ENCODE measurements at regions not wholly inside any gene's neighbourhood (a gene's known extent, or its start where the extent isn't known, plus 50 kb on each side); places are given as distances from the start of the nearest gene placed in this dataset.
A peak's percentile ranks its signal among the peaks of the same experiment; 100 is the strongest.

DNA sequence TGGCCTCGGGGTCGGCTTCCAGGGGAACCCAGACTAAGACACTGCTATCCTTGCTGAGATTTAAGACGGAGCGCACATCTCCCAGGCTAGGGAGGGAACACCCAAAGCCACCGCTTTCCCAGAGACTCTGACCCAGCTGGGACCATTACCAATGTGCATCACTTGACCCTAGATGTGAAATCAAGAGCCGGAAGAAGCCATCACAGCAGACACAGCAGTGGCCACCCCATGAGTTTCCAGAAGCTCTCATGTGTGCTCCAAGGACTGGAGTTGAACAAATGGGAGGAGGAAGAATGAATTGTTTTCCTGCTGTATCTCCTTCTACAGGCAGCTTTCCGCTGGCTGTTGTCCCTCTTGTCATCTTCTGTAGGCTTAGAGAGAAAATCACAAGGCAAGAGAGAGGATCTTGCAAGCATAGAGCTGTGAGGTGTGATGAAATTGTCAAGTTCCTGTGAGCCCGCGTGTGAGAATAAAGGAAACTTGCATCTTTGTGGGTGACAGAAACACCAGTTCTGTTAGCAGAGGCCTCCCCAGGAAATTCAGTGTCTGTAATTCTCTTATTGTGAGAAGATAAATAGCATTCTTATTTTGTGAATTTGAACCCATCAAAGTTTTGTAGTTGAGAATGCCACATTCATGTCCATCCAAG lies 711.8 kb downstream of the UQCRFS1 start:
- no peaks in the 10 kb centered on the region for H3K27me3 Mint-ChIP-seq (ENCODE audit: low read depth)
- H3K4me1 Mint-ChIP-seq (ENCODE audit: low read depth): peaks cover 36% of the 10 kb centered on the region
- H3K4me3 Mint-ChIP-seq: no peak overlapping the region
- no peaks in the 10 kb centered on the region for H3K9me3 Mint-ChIP-seq
- peak overlapping the region; percentile 51 for H3K27ac Mint-ChIP-seq
- H3K36me3 Mint-ChIP-seq (ENCODE audit: low read depth): no peaks in the 10 kb centered on the region

DNA sequence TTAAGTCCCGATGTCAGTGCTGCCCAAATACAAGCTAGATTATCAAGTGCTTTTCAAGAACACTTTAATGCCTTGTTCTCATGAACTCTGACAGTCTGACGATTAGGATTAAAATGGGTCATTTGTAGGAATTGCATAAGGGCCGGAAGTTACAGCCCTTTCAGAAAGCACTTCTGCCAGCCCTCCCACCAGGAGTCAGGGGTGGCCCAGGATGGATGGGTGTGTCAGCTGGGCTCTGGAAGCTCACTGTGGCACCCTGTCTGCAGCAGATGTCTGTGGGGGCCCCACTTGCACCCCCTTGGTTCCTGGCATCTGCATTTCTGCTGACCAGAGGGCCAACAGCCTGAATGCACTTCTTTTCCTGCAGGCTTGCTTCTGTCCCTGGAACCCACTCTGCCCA lies 712.7 kb downstream of the UQCRFS1 start:
- no peak overlapping the region for H3K4me3 Mint-ChIP-seq
- H3K4me1 Mint-ChIP-seq (ENCODE audit: low read depth): peaks cover 29% of the 10 kb centered on the region
- H3K27ac Mint-ChIP-seq: no peak overlapping the region
- no peaks in the 10 kb centered on the region for H3K27me3 Mint-ChIP-seq (ENCODE audit: low read depth)
- H3K9me3 Mint-ChIP-seq: no peaks in the 10 kb centered on the region
- no peaks in the 10 kb centered on the region for H3K36me3 Mint-ChIP-seq (ENCODE audit: low read depth)

DNA sequence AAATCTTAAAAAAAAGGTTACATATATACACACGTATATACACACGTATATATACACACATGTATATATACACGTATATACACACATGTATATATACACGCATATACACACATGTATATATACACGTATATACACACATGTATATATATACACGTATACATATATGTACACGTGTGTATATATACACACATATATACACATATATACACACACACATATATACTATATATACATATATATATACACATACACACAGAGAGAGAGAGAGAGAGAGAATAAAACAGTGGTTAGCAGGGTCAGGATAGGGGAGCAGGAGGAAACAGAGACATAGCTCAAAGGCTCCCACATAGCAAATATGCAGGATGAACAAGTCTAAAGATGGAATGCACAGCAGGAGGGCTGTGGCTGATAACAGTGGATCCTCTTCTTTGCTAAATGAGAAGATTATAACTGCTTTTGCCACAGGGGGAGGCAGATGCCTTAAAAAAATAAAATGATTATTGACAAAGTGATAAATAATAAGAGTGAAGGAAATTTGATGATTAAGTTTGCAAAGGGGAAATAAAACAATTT lies 714.5 kb downstream of the UQCRFS1 start:
- Mint-ChIP-seq H3K4me1 (ENCODE audit: low read depth) (peaks cover 22% of the 10 kb centered on the region), H3K36me3 (ENCODE audit: low read depth) (no peaks in the 10 kb centered on the region), H3K27me3 (ENCODE audit: low read depth) (no peaks in the 10 kb centered on the region), H3K27ac (no peak overlapping the region), H3K9me3 (no peaks in the 10 kb centered on the region), H3K4me3 (no peak overlapping the region)

DNA sequence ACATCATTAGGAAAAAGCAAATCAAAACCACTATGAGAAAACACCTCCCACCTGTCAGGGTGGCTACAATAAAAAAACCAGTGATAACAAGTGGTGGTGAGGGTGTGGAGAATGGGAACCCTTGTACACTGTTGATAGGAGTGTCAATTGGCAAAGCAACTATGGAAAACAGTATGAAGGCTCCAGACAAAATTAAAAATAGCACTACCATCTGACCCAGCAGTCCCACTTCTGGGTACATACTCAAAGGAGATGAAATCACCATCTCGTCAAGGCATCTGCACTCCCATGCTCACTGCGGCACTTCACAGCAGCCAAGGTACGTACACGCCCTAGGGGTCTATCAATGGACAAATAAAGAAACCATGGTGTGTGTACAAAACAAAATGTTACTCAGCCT lies 715.1 kb downstream of the UQCRFS1 start:
- Mint-ChIP-seq H3K27ac (no peak overlapping the region), H3K27me3 (ENCODE audit: low read depth) (no peaks in the 10 kb centered on the region), H3K36me3 (ENCODE audit: low read depth) (no peaks in the 10 kb centered on the region), H3K4me3 (no peak overlapping the region), H3K9me3 (no peaks in the 10 kb centered on the region), H3K4me1 (ENCODE audit: low read depth) (peaks cover 22% of the 10 kb centered on the region)

DNA sequence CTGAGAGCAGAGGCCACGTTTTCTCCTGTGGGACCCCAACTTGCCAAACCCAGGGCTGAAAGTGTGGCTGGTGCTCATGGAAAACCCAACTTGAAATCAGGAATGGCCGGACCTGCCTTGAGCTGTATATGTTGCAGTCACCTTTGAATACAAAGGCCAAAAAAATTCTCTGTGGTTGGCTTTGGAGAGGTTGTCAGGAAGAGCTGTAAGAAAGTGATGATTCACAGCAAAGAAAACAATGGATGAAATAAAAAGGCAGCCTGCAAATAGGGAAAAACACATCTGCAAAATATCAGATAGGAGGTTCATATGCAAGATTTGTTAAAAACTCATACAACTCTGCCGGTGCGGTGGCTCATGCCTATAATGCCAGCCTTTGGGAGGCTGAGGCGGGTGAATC lies 715.8 kb downstream of the UQCRFS1 start:
- H3K4me3 Mint-ChIP-seq: no peak overlapping the region
- no peaks in the 10 kb centered on the region for H3K36me3 Mint-ChIP-seq (ENCODE audit: low read depth)
- H3K27me3 Mint-ChIP-seq (ENCODE audit: low read depth): no peaks in the 10 kb centered on the region
- peaks cover 20% of the 10 kb centered on the region for H3K4me1 Mint-ChIP-seq (ENCODE audit: low read depth)
- H3K27ac Mint-ChIP-seq: no peak overlapping the region
- H3K9me3 Mint-ChIP-seq: no peaks in the 10 kb centered on the region

DNA sequence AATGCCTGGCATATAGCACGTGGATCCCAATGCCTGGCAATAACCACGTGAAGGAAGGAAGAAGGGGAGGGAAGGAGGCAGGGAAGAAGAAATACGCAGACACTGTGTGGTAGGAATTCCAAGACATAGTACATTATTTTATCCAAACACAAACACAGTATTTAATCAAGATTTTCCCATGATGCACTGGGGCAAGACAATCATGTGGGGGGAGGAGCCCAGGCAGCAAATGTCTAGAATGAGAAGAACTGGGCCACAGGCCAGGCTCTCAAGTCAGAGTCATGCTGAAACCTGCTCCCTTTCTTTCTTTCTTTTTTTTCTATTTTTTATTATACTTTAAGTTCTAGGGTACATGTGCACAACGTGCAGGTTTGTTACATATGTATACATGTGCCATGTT lies 717.9 kb downstream of the UQCRFS1 start:
- Mint-ChIP-seq H3K9me3 (no peaks in the 10 kb centered on the region), H3K36me3 (ENCODE audit: low read depth) (no peaks in the 10 kb centered on the region), H3K27me3 (ENCODE audit: low read depth) (no peaks in the 10 kb centered on the region), H3K4me1 (ENCODE audit: low read depth) (peaks cover 5% of the 10 kb centered on the region), H3K27ac (no peak overlapping the region), H3K4me3 (no peak overlapping the region)

DNA sequence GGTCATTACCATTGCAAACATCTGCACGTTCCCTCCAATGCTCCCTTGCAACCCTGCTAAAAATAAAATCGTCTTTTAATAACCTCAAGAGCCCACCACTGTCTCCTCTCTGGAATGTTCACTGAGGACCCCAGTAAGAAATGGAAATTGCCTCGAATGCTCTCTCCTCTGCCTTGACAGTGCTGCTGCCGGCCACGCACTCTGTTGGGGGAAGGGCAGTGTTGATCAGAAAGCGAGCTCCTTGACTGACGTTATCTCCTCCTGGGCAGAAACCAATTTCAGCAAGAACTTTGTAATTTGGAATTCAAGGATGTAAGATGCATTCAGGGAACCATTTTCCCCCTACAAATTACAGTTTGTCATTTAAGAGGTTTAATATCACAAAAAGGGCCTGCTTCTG lies 718.5 kb downstream of the UQCRFS1 start:
- Mint-ChIP-seq H3K9me3 (no peaks in the 10 kb centered on the region), H3K36me3 (ENCODE audit: low read depth) (no peaks in the 10 kb centered on the region), H3K4me1 (ENCODE audit: low read depth) (peaks cover 1% of the 10 kb centered on the region), H3K27me3 (ENCODE audit: low read depth) (no peaks in the 10 kb centered on the region), H3K4me3 (no peak overlapping the region), H3K27ac (no peak overlapping the region)

DNA sequence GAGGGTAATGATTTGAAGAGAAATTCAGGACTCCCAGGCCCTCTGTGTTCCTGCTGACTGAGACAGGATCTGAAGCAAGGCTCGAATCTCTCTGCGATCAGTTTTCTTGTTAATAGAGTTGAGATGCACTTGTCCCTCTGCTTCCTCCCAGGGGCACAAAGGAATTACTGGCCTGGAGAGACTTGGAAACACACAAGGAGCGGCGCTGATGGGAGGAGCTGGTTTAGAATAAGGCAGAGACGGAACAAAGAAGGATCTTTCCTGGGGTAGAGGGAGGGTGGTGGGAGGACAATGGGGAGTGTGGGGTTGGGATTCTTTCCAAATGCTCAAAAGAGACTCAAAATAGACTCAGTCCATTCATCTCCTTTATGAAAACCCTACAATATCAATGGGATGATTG lies 719.1 kb downstream of the UQCRFS1 start:
- no peak overlapping the region for H3K27ac Mint-ChIP-seq
- H3K4me1 Mint-ChIP-seq (ENCODE audit: low read depth): peaks cover 1% of the 10 kb centered on the region
- no peaks in the 10 kb centered on the region for H3K9me3 Mint-ChIP-seq
- no peaks in the 10 kb centered on the region for H3K27me3 Mint-ChIP-seq (ENCODE audit: low read depth)
- no peaks in the 10 kb centered on the region for H3K36me3 Mint-ChIP-seq (ENCODE audit: low read depth)
- no peak overlapping the region for H3K4me3 Mint-ChIP-seq

DNA sequence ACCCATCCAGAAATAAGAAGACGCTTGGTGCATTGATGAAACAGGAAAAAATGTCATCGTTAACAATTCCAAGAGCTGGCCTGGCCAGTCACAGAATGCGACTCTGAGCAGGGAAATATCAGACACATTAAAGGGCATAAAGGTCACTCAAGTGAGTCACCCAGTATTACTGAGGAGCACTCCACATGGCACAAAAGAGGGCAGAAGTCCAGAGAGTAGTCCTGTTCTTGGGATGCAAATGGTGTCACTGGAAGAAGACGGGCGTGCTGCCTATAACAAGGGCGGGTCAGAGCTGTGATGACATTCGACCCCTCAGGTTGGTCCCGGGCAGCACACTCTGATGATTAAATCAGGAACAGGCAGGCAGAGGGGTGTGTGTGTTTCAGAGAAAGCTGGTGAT lies 720.3 kb downstream of the UQCRFS1 start:
- Mint-ChIP-seq H3K4me3 (no peak overlapping the region), H3K27ac (no peak overlapping the region), H3K27me3 (ENCODE audit: low read depth) (no peaks in the 10 kb centered on the region), H3K4me1 (ENCODE audit: low read depth) (peaks cover 10% of the 10 kb centered on the region), H3K9me3 (no peaks in the 10 kb centered on the region), H3K36me3 (ENCODE audit: low read depth) (no peaks in the 10 kb centered on the region)

DNA sequence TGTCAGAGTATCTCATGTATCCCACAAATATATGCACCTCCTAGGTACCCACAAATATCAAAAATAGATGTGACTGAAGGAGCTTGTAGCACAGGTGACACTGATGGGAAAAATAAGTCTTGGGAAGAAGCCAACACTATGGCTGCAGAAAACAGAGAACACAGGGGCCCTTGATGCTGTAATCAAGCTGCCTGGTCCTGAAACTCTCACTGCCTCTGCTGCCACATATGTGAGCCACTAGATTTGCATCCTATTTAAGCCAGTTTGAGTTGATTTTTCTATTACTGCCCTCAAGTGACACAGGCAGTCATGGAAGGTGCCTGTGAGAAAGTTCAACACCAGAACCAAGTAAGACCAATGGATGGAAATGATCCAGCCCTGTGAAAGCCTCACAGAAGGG lies 720.8 kb downstream of the UQCRFS1 start:
- Mint-ChIP-seq H3K4me3 (no peak overlapping the region), H3K27me3 (ENCODE audit: low read depth) (no peaks in the 10 kb centered on the region), H3K4me1 (ENCODE audit: low read depth) (peaks cover 12% of the 10 kb centered on the region), H3K9me3 (no peaks in the 10 kb centered on the region), H3K27ac (no peak overlapping the region), H3K36me3 (ENCODE audit: low read depth) (no peaks in the 10 kb centered on the region)

DNA sequence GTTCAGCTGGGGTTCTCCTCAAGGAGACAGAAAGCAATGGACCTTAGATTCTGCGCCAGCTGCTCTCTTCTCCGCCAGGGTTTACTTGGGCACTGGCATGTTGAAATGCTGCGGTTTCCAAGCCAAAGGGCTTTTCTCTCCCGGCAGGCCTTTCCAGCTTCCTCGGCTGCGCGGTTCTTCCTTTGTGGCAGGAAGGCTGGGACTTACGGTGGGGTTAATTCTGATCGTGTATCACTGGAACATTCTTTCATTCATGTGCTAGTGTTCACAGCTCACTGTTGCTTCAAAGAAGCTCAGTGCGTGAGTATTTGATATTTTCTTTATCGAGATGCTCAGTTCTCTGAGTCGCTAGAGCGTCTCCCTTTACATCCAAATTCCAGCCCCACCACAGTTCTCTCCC lies 723.2 kb downstream of the UQCRFS1 start:
- H3K4me3 Mint-ChIP-seq: no peak overlapping the region
- H3K9me3 Mint-ChIP-seq: no peaks in the 10 kb centered on the region
- no peak overlapping the region for H3K27ac Mint-ChIP-seq
- no peaks in the 10 kb centered on the region for H3K36me3 Mint-ChIP-seq (ENCODE audit: low read depth)
- H3K27me3 Mint-ChIP-seq (ENCODE audit: low read depth): no peaks in the 10 kb centered on the region
- H3K4me1 Mint-ChIP-seq (ENCODE audit: low read depth): peaks cover 13% of the 10 kb centered on the region

DNA sequence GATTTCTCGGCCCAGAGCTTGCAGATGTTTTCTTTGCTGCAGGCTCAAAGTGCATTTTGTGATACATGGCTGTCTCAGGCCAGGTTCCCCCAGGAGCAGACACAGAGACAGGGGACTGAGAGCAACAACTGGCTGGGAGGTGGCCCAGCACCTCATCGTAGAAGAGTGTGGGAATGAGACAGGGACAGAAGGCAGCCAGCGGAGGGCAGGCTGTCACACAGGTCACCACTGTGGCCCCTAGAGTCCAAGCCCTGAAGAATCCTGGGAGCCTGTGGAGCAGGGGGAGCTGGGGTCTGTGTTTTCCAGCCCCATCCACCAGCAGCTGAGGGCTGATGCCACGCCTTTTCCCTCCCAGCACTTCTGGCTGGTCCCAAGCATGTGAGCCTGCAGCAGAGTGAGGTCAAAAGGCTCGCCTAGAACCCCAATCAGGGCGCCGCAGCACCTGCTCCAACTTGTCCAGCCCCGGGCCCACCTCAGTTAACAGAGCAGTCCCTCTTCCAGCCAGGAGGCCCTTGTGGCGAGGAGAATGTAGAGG lies 723.8 kb downstream of the UQCRFS1 start:
- Mint-ChIP-seq H3K27ac (no peak overlapping the region), H3K36me3 (ENCODE audit: low read depth) (no peaks in the 10 kb centered on the region), H3K4me1 (ENCODE audit: low read depth) (peaks cover 12% of the 10 kb centered on the region), H3K27me3 (ENCODE audit: low read depth) (no peaks in the 10 kb centered on the region), H3K9me3 (no peaks in the 10 kb centered on the region), H3K4me3 (no peak overlapping the region)

DNA sequence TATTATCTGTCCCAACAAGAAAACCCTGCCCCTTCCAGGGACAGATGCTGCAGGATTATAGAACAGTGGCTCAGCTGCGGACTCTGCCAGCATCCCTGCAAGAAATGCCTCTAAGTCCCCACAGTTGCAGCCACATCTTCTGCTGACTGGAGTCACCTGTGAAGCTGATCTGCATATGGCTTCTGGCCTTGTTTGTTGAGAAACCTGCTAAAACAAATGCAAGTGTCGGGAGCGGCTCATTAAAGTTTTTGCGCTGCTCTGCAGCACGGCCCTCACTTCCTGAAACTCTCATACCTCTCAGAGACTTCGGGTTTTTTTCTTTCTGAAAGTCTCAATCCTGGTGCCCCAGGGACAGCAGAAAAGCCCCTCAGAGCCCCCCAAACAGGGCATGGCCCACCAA lies 725.0 kb downstream of the UQCRFS1 start:
- H3K27me3 Mint-ChIP-seq (ENCODE audit: low read depth): no peaks in the 10 kb centered on the region
- no peaks in the 10 kb centered on the region for H3K9me3 Mint-ChIP-seq
- H3K27ac Mint-ChIP-seq: no peak overlapping the region
- peaks cover 12% of the 10 kb centered on the region for H3K4me1 Mint-ChIP-seq (ENCODE audit: low read depth)
- H3K4me3 Mint-ChIP-seq: peak overlapping the region; percentile 31
- H3K36me3 Mint-ChIP-seq (ENCODE audit: low read depth): no peaks in the 10 kb centered on the region

DNA sequence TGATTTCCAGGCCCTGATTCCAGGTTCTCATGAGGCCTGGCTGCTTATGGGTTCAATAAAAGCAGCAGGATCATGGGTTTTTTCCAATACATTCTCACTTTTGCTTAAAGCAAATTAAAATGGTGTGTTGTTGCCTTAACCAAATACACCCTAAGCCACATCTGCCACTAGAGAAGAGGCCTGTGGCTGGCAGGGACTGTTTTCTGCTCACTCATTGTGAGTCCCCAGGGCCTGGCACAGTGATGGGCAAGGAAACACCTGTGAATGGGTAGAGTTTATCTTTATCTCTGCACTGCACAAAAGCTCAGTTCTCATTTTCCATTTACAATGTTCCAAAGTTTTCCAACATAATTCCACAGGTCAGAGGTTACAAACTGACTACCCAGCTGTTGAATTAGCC lies 726.0 kb downstream of the UQCRFS1 start:
- Mint-ChIP-seq H3K27ac (no peak overlapping the region), H3K9me3 (no peaks in the 10 kb centered on the region), H3K27me3 (ENCODE audit: low read depth) (no peaks in the 10 kb centered on the region), H3K4me1 (ENCODE audit: low read depth) (peaks cover 12% of the 10 kb centered on the region), H3K36me3 (ENCODE audit: low read depth) (no peaks in the 10 kb centered on the region), H3K4me3 (no peak overlapping the region)

DNA sequence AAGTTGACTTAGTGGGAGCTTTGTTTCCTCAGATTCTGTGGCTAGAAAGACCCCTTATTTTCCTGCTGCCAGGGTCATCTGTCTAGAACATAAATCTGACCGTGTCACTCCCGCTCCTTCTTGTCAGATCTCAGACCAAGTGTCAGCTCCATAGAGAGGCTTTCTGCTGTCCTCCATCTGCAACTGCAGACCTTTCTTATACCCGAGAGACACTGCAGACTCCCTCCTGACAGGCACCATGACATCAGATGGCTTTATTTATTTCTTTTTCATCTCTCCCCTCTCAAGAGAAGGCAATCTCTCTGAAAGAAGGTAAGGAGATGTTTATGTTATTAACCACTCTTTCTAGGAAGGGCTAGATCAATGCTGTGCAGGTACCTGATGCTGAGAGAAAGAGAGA lies 726.5 kb downstream of the UQCRFS1 start:
- Mint-ChIP-seq H3K9me3 (no peaks in the 10 kb centered on the region), H3K27ac (no peak overlapping the region), H3K4me3 (no peak overlapping the region), H3K27me3 (ENCODE audit: low read depth) (no peaks in the 10 kb centered on the region), H3K36me3 (ENCODE audit: low read depth) (no peaks in the 10 kb centered on the region), H3K4me1 (ENCODE audit: low read depth) (peaks cover 13% of the 10 kb centered on the region)
